Gastrocnemius medialis (tissue), 4 donors: ENCODE measurements at regions not wholly inside any gene's neighbourhood (a gene's known extent, or its start where the extent isn't known, plus 50 kb on each side); places are given as distances from the start of the nearest gene placed in this dataset.

Experiments used
- POLR2A ChIP-seq, 2 donors: fragments of 450-650 bp; IDR thresholded peaks; one replicate each; pipeline ENCODE4 v1.6.1; 2017; ENCODE audit warnings: antibody characterized with exemption in 2 of 2, mild to moderate bottlenecking in 2 of 2, moderate library complexity in 2 of 2
- TF ChIP-seq, protein P1 (sequence below), 5 experiments: fragments of 450-650 bp in 3 of 5; fragments of 200-600 bp in 2 of 5; sonication (generic) in 2 of 5; IDR thresholded peaks in 4 of 5; conservative IDR thresholded peaks in 1 of 5; 1 replicate in 4 of 5; 2 replicates in 1 of 5; pipeline ENCODE4 v1.5.1; 2016 to 2019; ENCODE audit warnings: antibody characterized with exemption in 5 of 5, mild to moderate bottlenecking in 3 of 5, moderate library complexity in 3 of 5

DNA sequence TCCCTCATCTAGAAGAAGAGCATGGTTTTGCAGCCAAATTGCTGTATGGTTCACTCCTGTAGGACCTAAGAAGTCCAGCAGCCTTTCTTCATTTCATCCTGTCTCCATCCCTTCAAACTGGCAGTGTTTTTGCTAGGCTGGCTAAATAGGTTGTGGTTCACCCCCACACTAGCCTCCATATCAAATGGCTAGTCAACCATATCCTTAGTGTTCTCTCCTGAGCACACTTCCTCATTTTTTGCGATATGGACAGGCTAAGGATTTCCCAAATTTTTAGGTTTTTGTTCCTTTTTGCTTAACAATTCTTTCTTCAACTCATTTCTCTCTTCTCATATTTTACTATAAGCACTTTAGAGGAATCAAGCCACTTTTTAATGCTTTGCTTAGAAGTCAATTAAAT, 98.8 kb upstream of the NOCT start:
- TF ChIP-seq, protein P1, sequence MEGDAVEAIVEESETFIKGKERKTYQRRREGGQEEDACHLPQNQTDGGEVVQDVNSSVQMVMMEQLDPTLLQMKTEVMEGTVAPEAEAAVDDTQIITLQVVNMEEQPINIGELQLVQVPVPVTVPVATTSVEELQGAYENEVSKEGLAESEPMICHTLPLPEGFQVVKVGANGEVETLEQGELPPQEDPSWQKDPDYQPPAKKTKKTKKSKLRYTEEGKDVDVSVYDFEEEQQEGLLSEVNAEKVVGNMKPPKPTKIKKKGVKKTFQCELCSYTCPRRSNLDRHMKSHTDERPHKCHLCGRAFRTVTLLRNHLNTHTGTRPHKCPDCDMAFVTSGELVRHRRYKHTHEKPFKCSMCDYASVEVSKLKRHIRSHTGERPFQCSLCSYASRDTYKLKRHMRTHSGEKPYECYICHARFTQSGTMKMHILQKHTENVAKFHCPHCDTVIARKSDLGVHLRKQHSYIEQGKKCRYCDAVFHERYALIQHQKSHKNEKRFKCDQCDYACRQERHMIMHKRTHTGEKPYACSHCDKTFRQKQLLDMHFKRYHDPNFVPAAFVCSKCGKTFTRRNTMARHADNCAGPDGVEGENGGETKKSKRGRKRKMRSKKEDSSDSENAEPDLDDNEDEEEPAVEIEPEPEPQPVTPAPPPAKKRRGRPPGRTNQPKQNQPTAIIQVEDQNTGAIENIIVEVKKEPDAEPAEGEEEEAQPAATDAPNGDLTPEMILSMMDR (IDR thresholded peaks at IDR 0.05 in 4 of 5, conservative IDR thresholded peaks at IDR 0.05 in 1 of 5), result no peak
- no peak for TF ChIP-seq POLR2A (IDR thresholded peaks at IDR 0.05)
